B cell (primary cell): ENCODE measurements at regions not wholly inside any gene's neighbourhood (a gene's known extent, or its start where the extent isn't known, plus 50 kb on each side); places are given as distances from the start of the nearest gene placed in this dataset.

Source experiments
- ATAC-seq: fragments of 200-7000 bp; cut with Tn5 transposase; one replicate; pipeline ENCODE4 v1.10.0; 2021; ENCODE audit warnings: low read depth, mild to moderate bottlenecking, moderate number of reproducible peaks, moderate library complexity
- CTCF ChIA-PET: fragments of 350-600 bp; sonication (Branson Sonifier 250); formaldehyde crosslinking; loops from one replicate; lab custom pipeline; 2021; ENCODE audit warnings: antibody characterized with exemption, inconsistent platforms; lab: Charles Lee
- POLR2A ChIA-PET: fragments of 350-600 bp; sonication (Branson Sonifier 250); formaldehyde crosslinking; loops from one replicate; lab custom pipeline; 2021; ENCODE audit warnings: antibody characterized with exemption; lab: Charles Lee
- DNase-seq: peaks from one replicate; pipeline ENCODE4 v3.0.0; 2013
- H2AFZ ChIP-seq: 2 replicates; pipeline ENCODE4 v1.6.1; 2012; ENCODE audit warnings: mild to moderate bottlenecking, low read depth, low read length; ENCODE audit not compliant: insufficient read depth, poor library complexity, severe bottlenecking
- H3K27ac ChIP-seq, 2 donors: 1 replicate in 1 of 2; 2 replicates in 1 of 2; pipeline ENCODE4 v1.5.1; 2012 to 2013; ENCODE audit warnings: low read length in 2 of 2, mild to moderate bottlenecking in 2 of 2, moderate library complexity in 1 of 2
- H3K27me3 ChIP-seq, 4 experiments: fragments of 200-600 bp in 1 of 4; sonication (generic) in 1 of 4; replicated peaks in 1 of 4; 1 replicate in 2 of 4; 2 replicates in 2 of 4; pipeline versions ENCODE4 v1.6.1 to v1.7.0; 2013 to 2016; ENCODE audit warnings: low read length in 3 of 4, mild to moderate bottlenecking in 2 of 4, mixed read lengths in 1 of 4, moderate library complexity in 1 of 4; ENCODE audit not compliant: insufficient read depth in 4 of 4, control insufficient read depth in 3 of 4; ENCODE audit errors: control extremely low read depth in 1 of 4
- H3K36me3 ChIP-seq, 2 experiments: replicated peaks in 1 of 2; 1 replicate in 1 of 2; 2 replicates in 1 of 2; pipeline versions ENCODE4 v1.6.1 to v1.7.1; 2013; ENCODE audit warnings: low read length in 1 of 2; ENCODE audit not compliant: insufficient read depth in 2 of 2, control insufficient read depth in 1 of 2; ENCODE audit errors: control extremely low read depth in 1 of 2, extremely low read depth in 1 of 2
- H3K4me1 ChIP-seq, 2 donors: fragments of 200-600 bp in 1 of 2; sonication (generic) in 1 of 2; 1 replicate in 1 of 2; 2 replicates in 1 of 2; pipeline versions ENCODE4 v1.5.1 to v1.6.1; 2013 to 2017; ENCODE audit warnings: low read length in 2 of 2; ENCODE audit not compliant: control insufficient read depth in 2 of 2, insufficient read depth in 2 of 2
- H3K4me2 ChIP-seq: replicated peaks from 2 replicates; pipeline ENCODE3; 2012; ENCODE audit warnings: mild to moderate bottlenecking, low read depth, low read length; ENCODE audit not compliant: poor library complexity, severe bottlenecking
- H3K4me3 ChIP-seq, 5 experiments: fragments of 200-600 bp in 1 of 5; sonication (generic) in 1 of 5; 1 replicate in 3 of 5; 2 replicates in 2 of 5; pipeline versions ENCODE4 v1.5.1 to v1.7.0; 2011 to 2016; ENCODE audit warnings: low read length in 4 of 5, mild to moderate bottlenecking in 4 of 5, low read depth in 2 of 5, control low read depth in 1 of 5, moderate library complexity in 1 of 5; ENCODE audit not compliant: insufficient read depth in 1 of 5; ENCODE audit errors: control extremely low read depth in 1 of 5, extremely low read depth in 1 of 5
- H3K79me2 ChIP-seq: fragments of 200-600 bp; sonication (generic); one replicate; pipeline ENCODE4 v1.6.0; 2016; ENCODE audit warnings: low read length; ENCODE audit not compliant: control insufficient read depth, insufficient read depth
- H3K9ac ChIP-seq: fragments of 200-600 bp; sonication (generic); 2 replicates; pipeline ENCODE4 v1.6.1; 2017; ENCODE audit warnings: mild to moderate bottlenecking, low read length, moderate library complexity
- H3K9me3 ChIP-seq, 3 donors: one replicate each; pipeline versions ENCODE4 v1.6.1 to v1.7.1; 2013; ENCODE audit warnings: low read length in 2 of 3; ENCODE audit not compliant: control insufficient read depth in 2 of 3, insufficient read depth in 1 of 3; ENCODE audit errors: control extremely low read depth in 1 of 3
- H4K20me1 ChIP-seq: 2 replicates; pipeline ENCODE4 v1.6.0; 2012; ENCODE audit warnings: mild to moderate bottlenecking, low read length; ENCODE audit not compliant: insufficient read depth, control insufficient read depth, poor library complexity, severe bottlenecking
- H3K27ac Mint-ChIP-seq: one replicate; pipeline ENCODE4 v1.8.0; 2021; ENCODE audit warnings: mixed read lengths
- H3K27me3 Mint-ChIP-seq: one replicate; pipeline ENCODE4 v1.8.0; 2021; ENCODE audit warnings: mixed read lengths
- H3K4me1 Mint-ChIP-seq: one replicate; pipeline ENCODE4 v1.8.0; 2021; ENCODE audit warnings: mixed read lengths
- H3K4me3 Mint-ChIP-seq: one replicate; pipeline ENCODE4 v1.8.0; 2021; ENCODE audit warnings: mixed read lengths
- H3K9me3 Mint-ChIP-seq: one replicate; pipeline ENCODE4 v1.8.0; 2022; ENCODE audit warnings: mixed read lengths; ENCODE audit not compliant: insufficient read depth
- CTCF ChIP-seq: fragments of 200-600 bp; IDR thresholded peaks from one replicate; pipeline ENCODE4 v1.8.0; 2022; ENCODE audit warnings: antibody characterized with exemption, mild to moderate bottlenecking
- EZH2 ChIP-seq: IDR thresholded peaks from 2 replicates; pipeline ENCODE4 v1.6.1; 2012; ENCODE audit warnings: borderline replicate concordance, low read depth, mild to moderate bottlenecking, moderate library complexity, low read length; ENCODE audit not compliant: insufficient read depth, poor library complexity, severe bottlenecking
- WGBS: methylation state at CpG from one replicate; pipeline ENCODE4 v1.1.5; 2013; ENCODE audit warnings: missing lambda C conversion rate; ENCODE audit not compliant: insufficient coverage; 5-methylcytosine and 5-hydroxymethylcytosine counted together
- intact Hi-C: fragments of 100-400 bp; cut with micrococcal nuclease; formaldehyde crosslinking; loops from one replicate; pipeline ENCODE4 v1.10.0; 2022

DNA sequence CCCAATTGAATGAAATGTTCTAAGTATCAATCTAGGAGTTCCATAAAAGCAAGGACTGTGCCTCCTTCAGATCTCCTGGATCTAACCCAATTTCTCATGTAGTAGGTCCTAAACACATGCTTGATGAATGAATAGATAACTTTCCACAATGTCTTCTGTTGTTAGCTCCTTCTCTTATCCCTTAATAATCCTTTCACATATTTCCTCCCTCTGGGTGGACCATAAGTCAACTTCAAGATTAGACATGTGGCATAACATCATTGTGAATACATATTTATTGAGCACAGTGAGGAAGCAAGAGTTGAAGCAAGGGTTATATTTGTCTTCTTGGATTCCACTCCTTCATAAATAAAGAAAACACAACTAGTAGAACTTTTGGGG, 108.6 kb upstream of the EGFLAM start:
- Histone ChIP-seq H3K4me1 (no peaks in the 10 kb centered on the region), H3K36me3 (no peaks in the 10 kb centered on the region), H3K79me2 (no peaks in the 10 kb centered on the region), H3K4me3 (no peak overlapping the region), H3K9me3 (no peaks in the 10 kb centered on the region), H3K9ac (no peak overlapping the region), H2AFZ (no peak overlapping the region), H3K27ac (no peak overlapping the region), H3K27me3 (no peaks in the 10 kb centered on the region), H3K4me2 (no peak overlapping the region), H4K20me1 (no peaks in the 10 kb centered on the region)
- intact Hi-C loops, result no loop called here
- ChIA-PET CTCF (no interaction called here), POLR2A (no interaction called here)
- Mint-ChIP-seq H3K4me3 (no peak overlapping the region), H3K27ac (no peak overlapping the region), H3K27me3 (peaks cover 14% of the 10 kb centered on the region), H3K4me1 (no peaks in the 10 kb centered on the region), H3K9me3 (no peaks in the 10 kb centered on the region)
- ATAC-seq (no peak), DNase-seq (no peak)
- TF ChIP-seq EZH2 (no peak), CTCF (no peak)

DNA sequence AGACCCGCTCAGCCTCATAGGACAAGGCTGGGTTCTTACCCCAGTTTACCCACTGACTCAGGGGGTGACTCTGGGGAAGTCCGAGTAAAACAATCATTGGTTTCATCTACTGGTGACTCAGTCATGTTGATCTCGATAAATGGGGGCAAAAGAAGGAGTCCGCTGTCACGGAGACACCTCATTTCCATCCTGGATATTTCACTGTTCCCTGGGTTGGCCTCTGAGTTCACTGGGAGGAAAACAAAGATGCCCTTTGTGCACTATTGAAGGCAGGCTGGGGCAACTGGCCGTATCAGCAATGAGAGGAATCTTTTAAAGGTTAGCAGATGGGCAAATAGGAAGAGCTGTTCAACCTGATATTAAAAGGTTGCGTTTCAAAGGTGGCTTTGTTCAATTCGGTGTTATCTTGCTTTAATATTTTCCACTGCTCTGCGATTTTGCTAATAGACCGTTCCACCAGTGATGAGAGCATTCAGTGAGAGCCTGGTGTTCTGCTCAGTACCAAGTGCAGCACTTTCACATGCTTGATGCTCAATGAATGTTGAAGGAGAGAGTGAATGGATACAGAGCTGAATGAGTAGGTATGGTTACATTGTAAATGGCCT, 110.2 kb upstream of the EGFLAM start:
- Histone ChIP-seq H3K4me1 (no peaks in the 10 kb centered on the region), H3K27ac (no peak overlapping the region), H3K9ac (no peak overlapping the region), H4K20me1 (no peaks in the 10 kb centered on the region), H3K27me3 (no peaks in the 10 kb centered on the region), H2AFZ (no peak overlapping the region), H3K36me3 (no peaks in the 10 kb centered on the region), H3K79me2 (no peaks in the 10 kb centered on the region), H3K4me3 (no peak overlapping the region), H3K4me2 (no peak overlapping the region), H3K9me3 (peaks cover 0 to 3% (median 0%) of the 10 kb centered on the region in 3 donors)
- CTCF ChIA-PET, result no interaction called here
- Mint-ChIP-seq H3K9me3 (no peaks in the 10 kb centered on the region), H3K4me3 (no peak overlapping the region), H3K4me1 (no peaks in the 10 kb centered on the region), H3K27me3 (peaks cover 8% of the 10 kb centered on the region), H3K27ac (no peak overlapping the region)
- WGBS, result 90% methylated on average over 10 of the region's 10 CpGs
- POLR2A ChIA-PET, result no interaction called here
- ATAC-seq, result no peak
- TF ChIP-seq EZH2, result no peak
- TF ChIP-seq CTCF, result no peak
- intact Hi-C loops, result no loop called here
- DNase-seq, result no peak
